ENCODE measurements at regions not wholly inside any gene's neighbourhood (a gene's known extent, or its start where the extent isn't known, plus 50 kb on each side); places are given as distances from the start of the nearest gene placed in this dataset.
A peak's percentile ranks its signal among the peaks of the same experiment; 100 is the strongest.

- Histone ChIP-seq H3K27me3 (ENCODE audit: control insufficient read depth in 2 of 2, insufficient read depth in 1 of 2, low read length in 1 of 2) (no peaks in the 10 kb centered on the region), H3K9me3 (ENCODE audit: control insufficient read depth in 2 of 2, insufficient read depth in 1 of 2, low read length in 1 of 2) (no peaks in the 10 kb centered on the region), H3K4me3 (ENCODE audit: low read length in 2 of 2) (no peak overlapping the region), H3K36me3 (ENCODE audit: control insufficient read depth in 2 of 2, insufficient read depth in 2 of 2, low read length in 1 of 2) (no peaks in the 10 kb centered on the region), H3K27ac (ENCODE audit: low read depth in 1 of 2, low read length in 1 of 2) (no peak overlapping the region), H3K4me1 (ENCODE audit: control insufficient read depth in 2 of 2, insufficient read depth in 2 of 2, low read length in 2 of 2) (no peaks in the 10 kb centered on the region)
- DNase-seq (ENCODE audit: low read depth in 6 of 9, low spot score in 9 of 9), result no peak
- 99% methylated on average over 2 of the region's 2 CpGs for WGBS
Measured at GRCh38 chr18:27602092-27602491, 417.0 kb upstream of the CHST9 start.

GRCh38 chr18:27600245-27600644 lies 415.1 kb upstream of the CHST9 start:
- Histone ChIP-seq H3K9me3 (ENCODE audit: control insufficient read depth in 2 of 2, insufficient read depth in 1 of 2, low read length in 1 of 2) (no peaks in the 10 kb centered on the region), H3K27me3 (ENCODE audit: control insufficient read depth in 2 of 2, insufficient read depth in 1 of 2, low read length in 1 of 2) (no peaks in the 10 kb centered on the region), H3K36me3 (ENCODE audit: control insufficient read depth in 2 of 2, insufficient read depth in 2 of 2, low read length in 1 of 2) (no peaks in the 10 kb centered on the region), H3K27ac (ENCODE audit: low read depth in 1 of 2, low read length in 1 of 2) (no peak overlapping the region), H3K4me1 (ENCODE audit: control insufficient read depth in 2 of 2, insufficient read depth in 2 of 2, low read length in 2 of 2) (no peaks in the 10 kb centered on the region), H3K4me3 (ENCODE audit: low read length in 2 of 2) (no peak overlapping the region)
- DNase-seq (ENCODE audit: low read depth in 6 of 9, low spot score in 9 of 9), result no peak

- WGBS, result 88% methylated on average over 1 of the region's 1 CpG
- peak in 4 of 9 donors; percentile 6 to 35 (median 28) for DNase-seq (ENCODE audit: low read depth in 6 of 9, low spot score in 9 of 9)
- Histone ChIP-seq H3K4me3 (ENCODE audit: low read length in 2 of 2) (no peak overlapping the region), H3K36me3 (ENCODE audit: control insufficient read depth in 2 of 2, insufficient read depth in 2 of 2, low read length in 1 of 2) (no peaks in the 10 kb centered on the region), H3K27ac (ENCODE audit: low read depth in 1 of 2, low read length in 1 of 2) (no peak overlapping the region), H3K9me3 (ENCODE audit: control insufficient read depth in 2 of 2, insufficient read depth in 1 of 2, low read length in 1 of 2) (no peaks in the 10 kb centered on the region), H3K27me3 (ENCODE audit: control insufficient read depth in 2 of 2, insufficient read depth in 1 of 2, low read length in 1 of 2) (no peaks in the 10 kb centered on the region), H3K4me1 (ENCODE audit: control insufficient read depth in 2 of 2, insufficient read depth in 2 of 2, low read length in 2 of 2) (no peaks in the 10 kb centered on the region)
Measured at GRCh38 chr18:27599202-27599829, 414.2 kb upstream of the CHST9 start.

GRCh38 chr18:27595113-27595838 lies 410.2 kb upstream of the CHST9 start:
- WGBS, result 77% methylated on average over 5 of the region's 5 CpGs
- H3K27ac ChIP-seq (ENCODE audit: low read depth in 1 of 2, low read length in 1 of 2), result no peak overlapping the region

GRCh38 chr18:27585602-27586173 lies 400.6 kb upstream of the CHST9 start:
- no peaks in the 10 kb centered on the region for H3K4me1 ChIP-seq (ENCODE audit: control insufficient read depth in 2 of 2, insufficient read depth in 2 of 2, low read length in 2 of 2)
- H3K4me3 ChIP-seq (ENCODE audit: low read length in 2 of 2), result no peak overlapping the region
- no peaks in the 10 kb centered on the region for H3K27me3 ChIP-seq (ENCODE audit: control insufficient read depth in 2 of 2, insufficient read depth in 1 of 2, low read length in 1 of 2)
- H3K9me3 ChIP-seq (ENCODE audit: control insufficient read depth in 2 of 2, insufficient read depth in 1 of 2, low read length in 1 of 2), result no peaks in the 10 kb centered on the region
- no peaks in the 10 kb centered on the region for H3K36me3 ChIP-seq (ENCODE audit: control insufficient read depth in 2 of 2, insufficient read depth in 2 of 2, low read length in 1 of 2)
- no peak overlapping the region for H3K27ac ChIP-seq (ENCODE audit: low read depth in 1 of 2, low read length in 1 of 2)
- WGBS, result 69% methylated on average over 10 of the region's 10 CpGs
- no peak for DNase-seq (ENCODE audit: low read depth in 6 of 9, low spot score in 9 of 9)

More at GRCh38 chr18:27595113-27595838, 410.2 kb upstream of the CHST9 start:
- no peaks in the 10 kb centered on the region for H3K27me3 ChIP-seq (ENCODE audit: control insufficient read depth in 2 of 2, insufficient read depth in 1 of 2, low read length in 1 of 2)
- no peaks in the 10 kb centered on the region for H3K4me1 ChIP-seq (ENCODE audit: control insufficient read depth in 2 of 2, insufficient read depth in 2 of 2, low read length in 2 of 2)
- H3K4me3 ChIP-seq (ENCODE audit: low read length in 2 of 2), result no peak overlapping the region
- H3K36me3 ChIP-seq (ENCODE audit: control insufficient read depth in 2 of 2, insufficient read depth in 2 of 2, low read length in 1 of 2), result no peaks in the 10 kb centered on the region
- no peaks in the 10 kb centered on the region for H3K9me3 ChIP-seq (ENCODE audit: control insufficient read depth in 2 of 2, insufficient read depth in 1 of 2, low read length in 1 of 2)
- no peak for DNase-seq (ENCODE audit: low read depth in 6 of 9, low spot score in 9 of 9)

GRCh38 chr18:27583466-27583865 lies 398.4 kb upstream of the CHST9 start:
- 91% methylated on average over 1 of the region's 1 CpG for WGBS
- Histone ChIP-seq H3K4me3 (ENCODE audit: low read length in 2 of 2) (no peak overlapping the region), H3K27ac (ENCODE audit: low read depth in 1 of 2, low read length in 1 of 2) (no peak overlapping the region), H3K27me3 (ENCODE audit: control insufficient read depth in 2 of 2, insufficient read depth in 1 of 2, low read length in 1 of 2) (no peaks in the 10 kb centered on the region), H3K9me3 (ENCODE audit: control insufficient read depth in 2 of 2, insufficient read depth in 1 of 2, low read length in 1 of 2) (no peaks in the 10 kb centered on the region), H3K36me3 (ENCODE audit: control insufficient read depth in 2 of 2, insufficient read depth in 2 of 2, low read length in 1 of 2) (no peaks in the 10 kb centered on the region), H3K4me1 (ENCODE audit: control insufficient read depth in 2 of 2, insufficient read depth in 2 of 2, low read length in 2 of 2) (no peaks in the 10 kb centered on the region)
- no peak for DNase-seq (ENCODE audit: low read depth in 6 of 9, low spot score in 9 of 9)

GRCh38 chr18:27582760-27583412 lies 397.8 kb upstream of the CHST9 start:
- Histone ChIP-seq H3K4me3 (ENCODE audit: low read length in 2 of 2) (no peak overlapping the region), H3K27ac (ENCODE audit: low read depth in 1 of 2, low read length in 1 of 2) (no peak overlapping the region), H3K9me3 (ENCODE audit: control insufficient read depth in 2 of 2, insufficient read depth in 1 of 2, low read length in 1 of 2) (no peaks in the 10 kb centered on the region), H3K27me3 (ENCODE audit: control insufficient read depth in 2 of 2, insufficient read depth in 1 of 2, low read length in 1 of 2) (no peaks in the 10 kb centered on the region), H3K4me1 (ENCODE audit: control insufficient read depth in 2 of 2, insufficient read depth in 2 of 2, low read length in 2 of 2) (no peaks in the 10 kb centered on the region), H3K36me3 (ENCODE audit: control insufficient read depth in 2 of 2, insufficient read depth in 2 of 2, low read length in 1 of 2) (no peaks in the 10 kb centered on the region)
- DNase-seq (ENCODE audit: low read depth in 6 of 9, low spot score in 9 of 9), result no peak
- WGBS, result 85% methylated on average over 4 of the region's 4 CpGs

- WGBS, result 86% methylated on average over 3 of the region's 3 CpGs
- no peak overlapping the region for H3K27ac ChIP-seq (ENCODE audit: low read depth in 1 of 2, low read length in 1 of 2)
Measured at GRCh38 chr18:27581296-27581904, 396.3 kb upstream of the CHST9 start.

GRCh38 chr18:27579364-27579763 lies 394.3 kb upstream of the CHST9 start:
- H3K4me1 ChIP-seq (ENCODE audit: control insufficient read depth in 2 of 2, insufficient read depth in 2 of 2, low read length in 2 of 2), result no peaks in the 10 kb centered on the region
- DNase-seq (ENCODE audit: low read depth in 6 of 9, low spot score in 9 of 9), result no peak
- no peaks in the 10 kb centered on the region for H3K27me3 ChIP-seq (ENCODE audit: control insufficient read depth in 2 of 2, insufficient read depth in 1 of 2, low read length in 1 of 2)
- H3K36me3 ChIP-seq (ENCODE audit: control insufficient read depth in 2 of 2, insufficient read depth in 2 of 2, low read length in 1 of 2), result no peaks in the 10 kb centered on the region
- H3K4me3 ChIP-seq (ENCODE audit: low read length in 2 of 2), result no peak overlapping the region
- no peak overlapping the region for H3K27ac ChIP-seq (ENCODE audit: low read depth in 1 of 2, low read length in 1 of 2)
- 91% methylated on average over 2 of the region's 2 CpGs for WGBS
- no peaks in the 10 kb centered on the region for H3K9me3 ChIP-seq (ENCODE audit: control insufficient read depth in 2 of 2, insufficient read depth in 1 of 2, low read length in 1 of 2)

More at GRCh38 chr18:27581296-27581904, 396.3 kb upstream of the CHST9 start:
- H3K27me3 ChIP-seq (ENCODE audit: control insufficient read depth in 2 of 2, insufficient read depth in 1 of 2, low read length in 1 of 2), result no peaks in the 10 kb centered on the region
- H3K4me3 ChIP-seq (ENCODE audit: low read length in 2 of 2), result no peak overlapping the region
- DNase-seq (ENCODE audit: low read depth in 6 of 9, low spot score in 9 of 9), result no peak
- H3K9me3 ChIP-seq (ENCODE audit: control insufficient read depth in 2 of 2, insufficient read depth in 1 of 2, low read length in 1 of 2), result no peaks in the 10 kb centered on the region
- H3K4me1 ChIP-seq (ENCODE audit: control insufficient read depth in 2 of 2, insufficient read depth in 2 of 2, low read length in 2 of 2), result no peaks in the 10 kb centered on the region
- H3K36me3 ChIP-seq (ENCODE audit: control insufficient read depth in 2 of 2, insufficient read depth in 2 of 2, low read length in 1 of 2), result no peaks in the 10 kb centered on the region
